ENCODE measurements at regions not wholly inside any gene's neighbourhood (a gene's known extent, or its start where the extent isn't known, plus 50 kb on each side); places are given as distances from the start of the nearest gene placed in this dataset.
"Not testable (repeated sequence)": the region's sequence is repeated elsewhere in the genome, so short reads cannot be mapped to it uniquely, and the experiment has no call there.

- not testable (repeated sequence) for DNase-seq
Measured at GRCh38 chr3:159052494-159052893, 250.6 kb downstream of the MFSD1 start.

DNA sequence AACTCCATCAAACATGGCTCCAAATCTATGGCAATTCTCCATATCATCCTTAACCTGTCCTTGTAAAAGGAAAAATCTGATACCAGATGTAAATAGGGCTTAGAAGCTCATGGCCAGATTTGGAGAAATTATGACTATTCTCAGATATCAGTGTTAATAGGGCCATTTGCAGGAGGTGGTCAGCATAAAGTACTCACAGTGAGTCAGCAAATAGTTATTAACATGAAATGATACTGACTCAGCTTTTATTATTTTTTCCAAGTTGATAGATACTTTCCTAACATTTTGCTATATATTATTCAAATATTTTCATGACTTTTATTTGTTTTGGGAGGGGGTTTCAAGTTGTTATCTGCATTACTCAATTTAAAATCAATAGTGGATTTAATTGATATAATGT, 255.8 kb downstream of the MFSD1 start:
- DNase-seq = no peak

GRCh38 chr3:159058859-159059258, 257.0 kb downstream of the MFSD1 start:
- DNase-seq = no peak

DNA sequence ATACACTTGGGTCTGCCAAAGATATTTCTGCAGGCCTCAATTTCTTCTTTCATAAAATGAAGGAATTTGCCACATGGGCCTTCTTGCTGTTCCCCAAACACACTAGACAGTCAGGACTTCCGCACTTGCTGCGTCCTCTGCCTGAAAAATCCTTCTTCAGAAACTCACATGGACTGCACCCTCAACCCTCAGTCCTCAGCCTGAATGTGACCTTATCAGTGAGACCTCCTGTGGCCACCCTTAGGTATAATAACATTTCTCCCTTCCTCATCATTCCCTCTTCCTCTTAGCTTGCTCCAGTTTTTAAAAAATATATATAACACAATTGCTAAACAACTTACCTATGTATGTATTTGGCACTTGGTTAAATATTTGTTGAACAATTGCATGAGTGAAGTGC, 257.5 kb downstream of the MFSD1 start:
- no peak for DNase-seq

GRCh38 chr3:159062734-159063410, 261.0 kb downstream of the MFSD1 start:
- DNase-seq = no peak

DNA sequence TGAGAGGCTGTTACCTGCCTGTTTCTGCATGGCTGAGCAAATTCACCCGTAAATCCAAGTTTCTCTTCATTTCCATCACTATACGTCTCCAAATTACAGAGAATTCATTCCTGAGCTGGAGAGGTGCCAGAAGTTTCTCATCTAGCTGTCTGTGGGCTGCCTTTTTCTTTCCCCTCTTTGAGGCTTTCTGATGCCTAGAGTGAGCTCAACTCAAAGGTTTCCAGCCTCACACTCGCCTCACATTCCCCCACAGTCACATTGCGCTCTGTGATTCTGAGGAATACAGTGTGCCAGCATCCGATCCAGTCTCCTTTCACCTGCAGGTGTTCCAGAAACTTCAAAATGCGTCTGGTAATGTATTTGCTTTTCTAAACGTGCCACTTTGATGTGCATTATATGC, 267.2 kb downstream of the MFSD1 start, which contains the start of gene IQCJ:
Gene IQCJ (plus strand): TSS at position 229 of the 400 bp plus-strand sequence.
- no peak for DNase-seq

DNA sequence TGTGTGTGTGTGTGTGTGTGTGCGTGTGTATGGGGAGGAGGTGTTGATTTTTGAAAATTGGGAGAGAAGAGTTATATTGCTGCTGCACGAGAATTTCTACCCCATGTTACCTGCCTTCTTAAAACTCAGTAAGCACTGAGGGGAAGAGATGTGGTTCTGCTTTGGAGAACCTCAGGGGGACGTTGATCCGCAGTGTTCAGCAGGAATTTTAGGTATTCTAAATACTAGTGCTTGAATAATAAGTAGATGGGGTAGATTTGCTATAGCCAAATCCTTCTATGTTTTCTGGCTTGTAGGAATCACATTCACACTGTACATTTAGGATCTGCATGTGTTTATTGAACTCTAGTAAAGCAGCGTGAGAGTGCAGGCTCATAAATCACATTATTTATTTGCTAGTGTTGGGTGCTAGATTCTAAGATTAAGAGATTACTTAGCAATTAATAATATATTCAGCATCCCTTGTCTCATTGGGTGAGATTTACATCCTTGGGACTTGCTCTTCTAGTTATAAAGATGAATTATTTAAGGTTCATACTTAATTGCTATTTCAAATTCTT, 268.1 kb downstream of the MFSD1 start:
- no peak for DNase-seq

- DNase-seq = no peak
Measured at GRCh38 chr3:159074756-159075701, 273.2 kb downstream of the MFSD1 start.

- DNase-seq = no peak
Measured at GRCh38 chr3:159077860-159078259, 276.0 kb downstream of the MFSD1 start.

GRCh38 chr3:159080256-159080655, 278.4 kb downstream of the MFSD1 start:
- DNase-seq = no peak

DNA sequence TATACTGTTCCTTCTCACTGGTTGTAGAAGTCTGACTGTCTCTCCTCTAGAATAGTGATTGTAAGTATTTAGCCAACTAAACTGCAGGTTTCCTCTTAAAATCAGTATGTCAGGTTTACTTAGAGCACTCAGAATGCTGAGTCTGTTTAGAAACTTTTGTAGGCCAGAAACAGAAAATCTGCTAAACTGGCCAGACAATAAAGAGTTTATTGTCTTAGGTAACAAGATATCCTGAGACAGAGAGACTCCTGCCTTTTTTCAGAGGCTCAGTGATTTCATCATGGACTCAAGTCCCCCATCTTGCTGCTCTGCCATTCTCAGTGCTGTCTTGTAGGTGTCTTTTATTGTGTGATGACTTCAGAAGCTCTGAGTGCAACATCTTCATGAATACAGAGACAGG, 279.0 kb downstream of the MFSD1 start:
- no peak for DNase-seq

- DNase-seq = no peak
Measured at GRCh38 chr3:159082519-159082918, 280.7 kb downstream of the MFSD1 start.

GRCh38 chr3:159091936-159092335, 290.1 kb downstream of the MFSD1 start:
- no peak for DNase-seq

GRCh38 chr3:159102001-159102400, 300.1 kb downstream of the MFSD1 start:
- DNase-seq = no peak

DNA sequence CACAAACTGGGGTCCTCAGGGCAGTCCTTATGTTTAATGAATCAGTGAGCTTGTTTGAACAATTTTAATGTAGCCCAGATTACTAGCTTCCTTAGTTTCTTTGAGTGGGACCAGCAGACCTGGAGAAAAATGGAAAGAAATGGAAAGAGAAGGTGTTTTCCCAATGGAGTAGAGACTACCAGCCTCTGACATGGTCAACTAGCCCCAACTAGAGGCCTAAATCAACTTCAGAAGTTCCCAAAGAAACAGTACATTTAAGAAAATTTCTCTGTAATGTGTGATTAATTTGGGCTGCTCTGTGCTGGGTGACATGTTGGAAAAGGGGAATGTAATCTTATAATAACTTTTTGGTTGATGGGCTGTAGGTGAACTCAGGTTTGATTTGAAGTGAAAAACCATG, 310.9 kb downstream of the MFSD1 start:
- no peak for DNase-seq

DNA sequence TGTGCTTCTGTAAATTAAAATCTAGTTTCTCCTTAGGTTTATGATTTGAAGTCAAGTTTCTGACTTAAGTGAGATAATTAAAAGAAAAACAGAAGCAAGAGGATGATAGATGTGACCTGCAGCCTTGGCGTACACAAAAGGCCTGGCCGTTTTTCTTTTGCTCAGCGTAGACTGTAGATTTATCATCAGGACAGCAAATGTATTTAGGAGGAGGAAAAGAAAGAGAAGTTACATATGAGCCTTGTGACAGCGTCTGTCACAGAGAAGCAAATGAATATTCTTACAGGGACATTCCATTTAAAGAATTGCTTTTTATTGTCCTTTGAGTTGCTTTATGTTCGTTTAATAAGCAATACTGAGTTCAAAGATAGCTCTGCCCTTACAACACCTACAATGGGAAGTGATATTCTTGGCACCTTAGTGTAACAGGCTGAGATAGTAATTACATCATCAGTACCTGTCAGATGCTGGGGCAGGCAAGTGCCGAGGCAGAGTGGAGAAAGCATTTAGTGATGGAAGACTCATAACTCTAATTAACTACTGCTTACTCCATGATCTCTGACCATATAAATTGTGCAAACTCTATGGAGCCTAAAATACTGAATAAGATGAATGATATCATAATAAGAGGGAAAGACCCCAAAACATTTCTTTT, 311.5 kb downstream of the MFSD1 start:
- DNase-seq = no peak

DNA sequence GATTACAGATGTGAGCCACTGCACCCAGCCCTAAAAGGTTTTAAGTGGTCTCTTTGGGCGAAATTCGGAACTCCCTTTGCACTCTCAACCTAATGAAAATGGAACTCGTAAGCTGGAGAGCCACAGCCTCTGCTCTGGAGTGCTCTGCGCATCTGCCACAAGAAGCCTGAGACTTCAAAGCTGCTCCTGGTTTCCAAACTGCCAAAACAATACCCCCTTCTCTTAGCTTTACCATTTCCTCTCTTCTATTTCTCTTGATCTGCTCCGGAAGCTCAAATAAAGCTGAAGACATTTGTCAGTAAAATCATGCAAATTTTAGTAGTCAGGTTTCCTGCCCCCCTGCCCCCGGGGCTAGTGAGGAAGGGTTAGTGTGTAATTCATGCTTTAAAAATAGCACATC, 312.7 kb downstream of the MFSD1 start:
- DNase-seq = no peak

- DNase-seq = no peak
Measured at GRCh38 chr3:159123877-159124276, 322.0 kb downstream of the MFSD1 start.

DNA sequence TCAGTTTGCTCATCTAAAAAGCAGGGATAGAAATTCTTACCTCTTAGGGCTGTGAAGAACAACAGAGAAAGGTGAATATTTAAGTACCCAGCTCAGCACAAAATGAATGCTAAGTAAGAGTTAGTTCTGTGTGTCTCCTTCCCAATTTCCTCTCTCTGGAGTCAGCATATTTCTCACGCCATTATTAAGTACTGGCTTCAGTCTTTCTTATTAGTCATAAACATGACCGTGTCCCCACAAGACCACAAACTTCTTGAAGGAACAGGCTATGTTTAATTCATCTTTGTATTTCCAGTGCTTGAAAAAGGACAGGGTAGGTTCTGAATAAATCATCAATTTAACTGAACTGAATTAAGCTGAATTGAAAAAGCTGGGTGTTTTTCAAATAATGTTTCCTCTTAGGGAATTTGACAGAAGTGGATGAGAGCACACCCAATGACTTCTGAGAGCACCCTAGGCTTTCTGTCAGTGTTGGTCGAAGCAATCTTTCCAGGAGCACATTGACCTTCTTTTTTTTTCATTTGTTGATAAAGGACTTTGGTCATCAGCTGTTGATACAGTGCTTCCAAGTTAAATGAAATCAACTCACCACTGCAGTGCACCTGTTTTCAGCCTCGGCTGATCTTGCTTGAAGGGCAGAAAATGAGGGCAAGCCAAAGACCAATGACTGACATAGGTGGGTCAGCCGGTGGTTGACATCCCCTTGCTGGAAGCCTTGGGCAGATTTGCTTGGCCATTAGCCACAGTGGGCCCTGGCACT, 324.6 kb downstream of the MFSD1 start:
- no peak for DNase-seq

GRCh38 chr3:159127021-159127392, 325.2 kb downstream of the MFSD1 start:
- DNase-seq = no peak

- no peak for DNase-seq
Measured at GRCh38 chr3:159128628-159129027, 326.8 kb downstream of the MFSD1 start.

DNA sequence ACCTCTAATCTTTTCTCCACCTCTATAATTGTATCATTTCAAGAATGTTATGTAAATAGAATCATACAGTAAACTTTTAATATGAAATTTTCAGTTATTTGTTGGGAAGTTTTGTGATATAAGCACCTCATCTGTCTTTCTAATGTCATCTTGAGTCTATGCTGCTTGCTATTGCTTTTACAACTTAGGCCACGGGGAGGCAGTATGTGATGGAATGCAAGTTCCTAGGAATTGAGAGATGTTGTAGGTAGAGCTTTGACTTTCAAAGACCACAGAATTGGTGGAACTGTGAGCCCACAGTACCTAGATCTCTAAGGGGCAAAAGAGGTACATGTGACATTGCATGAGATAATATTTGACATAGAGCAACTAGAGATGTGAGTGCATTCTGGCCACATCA, 328.3 kb downstream of the MFSD1 start:
- no peak for DNase-seq

- no peak for DNase-seq
Measured at GRCh38 chr3:159131376-159131775, 329.5 kb downstream of the MFSD1 start.

All from NCI-H2107 (cell line).